Mucosa of rectum (tissue), 2 donors: ENCODE measurements at regions not wholly inside any gene's neighbourhood (a gene's known extent, or its start where the extent isn't known, plus 50 kb on each side); places are given as distances from the start of the nearest gene placed in this dataset.
"Not testable (repeated sequence)": the region's sequence is repeated elsewhere in the genome, so short reads cannot be mapped to it uniquely, and the experiment has no call there.

ENCODE experiments used
- H3K27ac ChIP-seq, 2 donors: one replicate each; pipeline ENCODE4 v1.7.0; 2013; ENCODE audit warnings: inconsistent platforms in 2 of 2, low read depth in 2 of 2, low read length in 2 of 2
- H3K27me3 ChIP-seq, 2 donors: one replicate each; pipeline ENCODE4 v1.7.0; 2013; ENCODE audit warnings: low read length in 2 of 2; ENCODE audit not compliant: control insufficient read depth in 2 of 2, insufficient read depth in 2 of 2
- H3K36me3 ChIP-seq, 2 donors: one replicate each; pipeline ENCODE4 v1.7.0; 2013; ENCODE audit warnings: low read length in 2 of 2; ENCODE audit not compliant: control insufficient read depth in 2 of 2, insufficient read depth in 2 of 2
- H3K4me1 ChIP-seq, 2 donors: one replicate each; pipeline ENCODE4 v1.7.0; 2013; ENCODE audit warnings: low read length in 2 of 2, mild to moderate bottlenecking in 1 of 2; ENCODE audit not compliant: control insufficient read depth in 2 of 2, insufficient read depth in 2 of 2
- H3K4me3 ChIP-seq, 2 donors: one replicate each; pipeline ENCODE4 v1.7.0; 2013; ENCODE audit warnings: low read length in 2 of 2
- H3K9ac ChIP-seq, 2 donors: one replicate each; pipeline ENCODE4 v1.7.0; 2013; ENCODE audit warnings: low read length in 2 of 2, low read depth in 1 of 2, mild to moderate bottlenecking in 1 of 2
- H3K9me3 ChIP-seq, 2 donors: one replicate each; pipeline ENCODE4 v1.7.0; 2013; ENCODE audit warnings: low read length in 2 of 2; ENCODE audit not compliant: control insufficient read depth in 2 of 2
- donor health status: healthy.
- donor health status: Normal muscosa, but diverticular disease.

DNA sequence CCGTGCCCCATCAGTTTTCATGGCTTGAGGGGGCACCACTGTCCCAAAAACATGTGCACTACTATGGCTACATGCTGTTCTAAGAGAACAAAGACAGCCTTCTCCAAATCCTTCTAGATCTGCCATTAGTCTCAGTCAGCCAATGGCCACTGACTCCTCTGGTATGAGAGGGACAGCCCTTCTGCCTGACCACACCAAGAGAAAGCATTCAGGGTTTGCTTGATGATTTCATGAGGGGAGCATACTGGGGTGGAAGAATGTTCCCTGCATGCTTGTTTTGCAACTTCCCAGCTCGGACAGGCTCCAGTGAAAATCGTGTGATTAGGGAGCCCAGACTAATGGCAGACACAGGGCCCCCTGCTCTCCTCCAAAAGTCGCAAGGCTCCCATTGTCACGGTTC lies 199.6 kb upstream of the ALG10B start:
- Histone ChIP-seq H3K9ac (no peak overlapping the region), H3K27ac (no peak overlapping the region), H3K9me3 (no peaks in the 10 kb centered on the region), H3K4me1 (no peaks in the 10 kb centered on the region), H3K4me3 (no peak overlapping the region), H3K27me3 (no peaks in the 10 kb centered on the region), H3K36me3 (no peaks in the 10 kb centered on the region)

DNA sequence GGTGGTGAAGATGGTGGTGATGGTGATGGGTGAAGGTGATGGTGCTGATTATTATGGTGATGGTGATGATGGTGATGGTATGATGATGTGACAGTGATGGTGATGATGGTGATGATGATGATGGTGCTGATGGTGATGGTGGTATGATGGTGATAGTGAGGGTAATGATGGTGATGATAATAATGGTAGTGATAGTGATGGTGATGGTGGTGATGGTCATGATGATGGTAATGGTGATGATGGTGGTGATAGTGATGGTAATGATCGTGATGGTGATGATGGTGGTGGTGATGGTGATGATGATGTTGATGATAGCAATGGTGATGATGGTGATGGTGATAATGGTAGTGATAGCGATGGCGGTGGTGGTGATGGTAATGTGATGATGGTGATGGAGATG lies 197.9 kb upstream of the ALG10B start:
- Histone ChIP-seq H3K27me3 (no peaks in the 10 kb centered on the region), H3K27ac (no peak overlapping the region), H3K4me3 (no peak overlapping the region), H3K4me1 (no peaks in the 10 kb centered on the region), H3K36me3 (no peaks in the 10 kb centered on the region), H3K9ac (no peak overlapping the region), H3K9me3 (no peaks in the 10 kb centered on the region)

DNA sequence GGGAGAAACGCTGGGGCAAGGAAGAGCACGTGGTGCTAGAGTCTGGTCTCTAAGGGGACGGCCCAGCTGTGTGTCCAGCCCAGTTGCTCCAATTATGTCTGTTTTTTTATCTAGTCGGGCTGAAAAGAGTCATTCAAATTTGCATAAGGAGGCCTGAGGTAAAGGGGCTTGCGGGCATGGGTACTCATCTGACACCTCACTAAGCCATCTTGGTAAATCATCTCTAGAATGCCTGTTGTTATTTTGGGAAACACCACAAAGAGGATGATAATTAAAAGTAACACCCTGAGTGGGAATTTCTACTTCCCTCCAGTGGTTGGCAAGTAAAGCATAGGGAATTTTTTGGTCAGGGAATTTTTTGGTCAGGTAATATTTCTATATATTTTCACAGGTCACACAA lies 196.1 kb upstream of the ALG10B start:
- H3K36me3 ChIP-seq: no peaks in the 10 kb centered on the region
- H3K4me1 ChIP-seq: peaks cover 0 to 5% of the 10 kb centered on the region in 2 donors
- H3K9me3 ChIP-seq: no peaks in the 10 kb centered on the region
- no peak overlapping the region for H3K27ac ChIP-seq
- H3K9ac ChIP-seq: no peak overlapping the region
- no peaks in the 10 kb centered on the region for H3K27me3 ChIP-seq
- H3K4me3 ChIP-seq: no peak overlapping the region

DNA sequence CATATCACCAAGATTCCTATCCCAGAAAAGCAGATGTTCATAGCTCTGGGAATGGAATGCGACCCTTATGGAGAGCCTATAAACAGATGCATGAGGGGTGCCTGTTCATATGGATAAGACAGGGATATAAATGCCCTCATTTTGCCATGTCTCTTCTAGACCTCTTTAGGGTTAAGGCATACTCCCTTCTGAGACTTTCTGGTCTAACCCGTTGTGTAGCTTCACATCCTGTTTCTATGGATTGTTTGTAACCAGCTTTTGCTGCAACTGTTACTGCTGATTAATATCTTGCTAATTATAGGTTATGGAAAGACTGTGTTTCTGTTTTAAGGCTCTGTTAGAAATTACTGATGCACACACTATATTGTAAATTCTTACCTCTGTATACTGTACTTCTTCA lies 193.5 kb upstream of the ALG10B start:
- H3K4me3 ChIP-seq, H3K27ac ChIP-seq, H3K4me1 ChIP-seq, H3K36me3 ChIP-seq, H3K9ac ChIP-seq, H3K9me3 ChIP-seq, H3K27me3 ChIP-seq: not testable (repeated sequence)

DNA sequence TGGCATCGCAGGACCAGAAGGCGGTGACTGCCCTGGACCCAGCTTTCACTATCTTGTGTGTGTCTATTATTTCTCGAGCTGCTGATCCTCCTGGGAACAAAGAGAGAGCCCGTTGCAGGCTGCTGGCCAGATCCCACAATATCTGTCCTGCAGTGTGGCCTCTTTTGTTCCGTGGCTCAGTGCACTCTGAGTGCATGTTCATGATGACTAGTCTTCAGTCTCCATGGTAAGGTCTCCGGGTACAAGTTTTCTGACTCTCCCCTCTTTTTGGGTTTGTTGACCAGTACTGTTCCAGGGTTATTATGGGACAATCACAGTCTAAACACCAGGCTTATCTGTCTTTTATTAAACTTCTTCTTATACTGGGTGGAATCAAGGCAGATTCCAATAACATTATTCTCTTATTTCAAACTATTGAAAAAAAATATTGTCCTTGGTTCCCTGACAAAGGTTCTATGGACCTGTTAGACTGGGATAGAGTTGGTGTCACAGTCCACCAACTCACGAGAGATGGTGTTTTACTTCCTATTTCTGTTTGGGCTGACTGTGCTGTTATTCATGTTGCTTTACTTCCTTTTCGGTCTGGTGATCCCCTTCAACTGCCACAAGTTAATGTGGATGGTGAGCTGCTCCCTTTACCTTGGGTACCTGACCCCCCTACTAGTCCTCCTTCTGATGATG lies 192.9 kb upstream of the ALG10B start:
- no peaks in the 10 kb centered on the region for H3K27me3 ChIP-seq
- H3K4me1 ChIP-seq: peaks cover 0 to 5% of the 10 kb centered on the region in 2 donors
- H3K4me3 ChIP-seq: no peak overlapping the region
- no peak overlapping the region for H3K27ac ChIP-seq
- no peaks in the 10 kb centered on the region for H3K9me3 ChIP-seq
- H3K9ac ChIP-seq: no peak overlapping the region
- no peaks in the 10 kb centered on the region for H3K36me3 ChIP-seq

DNA sequence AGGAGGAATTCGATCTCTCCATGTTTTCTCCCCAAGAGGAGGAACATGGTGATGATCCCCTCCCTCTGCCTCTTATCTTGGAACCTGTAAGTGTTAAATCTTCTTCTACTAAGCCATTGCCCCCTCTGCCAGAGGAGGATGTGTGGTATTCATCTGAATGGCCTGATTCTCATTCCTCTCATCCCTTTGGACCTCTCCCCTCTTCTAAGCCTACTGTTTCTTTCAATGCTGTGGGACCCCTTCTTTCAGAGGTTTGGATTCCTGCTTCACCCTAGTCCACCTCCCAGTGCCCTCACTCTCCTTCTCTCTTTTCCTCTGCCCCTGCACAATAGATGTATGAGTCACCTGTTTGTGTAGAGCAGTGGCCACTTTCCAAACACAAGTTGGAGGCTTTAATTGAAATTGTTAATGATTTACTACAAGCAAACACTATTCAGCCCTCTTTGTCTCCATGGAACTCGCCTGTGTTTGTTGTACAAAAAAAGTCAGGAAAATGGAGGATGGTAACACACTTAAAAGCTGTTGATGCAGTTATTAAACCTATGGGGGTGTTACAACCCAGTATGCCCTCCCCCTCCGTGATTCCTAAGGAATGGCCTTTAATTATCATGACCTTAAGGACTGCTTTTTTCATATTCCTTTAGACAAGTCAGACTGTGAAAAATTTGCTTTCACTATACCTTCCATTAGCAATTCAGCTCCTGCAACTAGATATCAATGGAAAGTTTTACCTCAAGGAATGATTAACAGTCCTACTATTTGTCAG lies 192.1 kb upstream of the ALG10B start:
- Histone ChIP-seq H3K4me1 (peaks cover 0 to 5% of the 10 kb centered on the region in 2 donors), H3K4me3 (no peak overlapping the region), H3K27ac (peak overlapping the region in 1 of 2 donors; percentile 21), H3K9ac (no peak overlapping the region), H3K9me3 (no peaks in the 10 kb centered on the region), H3K36me3 (no peaks in the 10 kb centered on the region), H3K27me3 (no peaks in the 10 kb centered on the region)

DNA sequence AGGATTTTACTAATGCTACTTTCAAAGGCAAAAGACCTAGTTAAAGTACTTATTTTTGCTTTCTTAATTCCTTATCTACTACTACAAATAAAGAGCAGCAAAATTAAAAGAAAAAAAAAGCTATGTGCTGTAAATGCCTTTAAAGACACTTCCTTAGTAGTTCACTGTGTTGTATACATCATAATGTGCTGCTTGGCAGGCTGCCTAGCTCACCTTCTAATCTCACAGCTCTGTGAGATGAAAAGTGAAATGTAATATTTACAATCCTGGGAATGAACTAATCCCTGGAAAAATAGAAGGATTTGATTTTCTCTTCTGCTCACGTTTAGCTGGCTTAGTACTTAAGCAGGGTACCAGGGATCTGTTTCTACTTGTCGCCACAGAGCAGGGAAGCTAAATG lies 184.4 kb upstream of the ALG10B start:
- no peak overlapping the region for H3K9ac ChIP-seq
- no peaks in the 10 kb centered on the region for H3K4me1 ChIP-seq
- H3K27me3 ChIP-seq: peaks cover 0 to 2% of the 10 kb centered on the region in 2 donors
- no peaks in the 10 kb centered on the region for H3K36me3 ChIP-seq
- H3K4me3 ChIP-seq: no peak overlapping the region
- no peaks in the 10 kb centered on the region for H3K9me3 ChIP-seq
- no peak overlapping the region for H3K27ac ChIP-seq

DNA sequence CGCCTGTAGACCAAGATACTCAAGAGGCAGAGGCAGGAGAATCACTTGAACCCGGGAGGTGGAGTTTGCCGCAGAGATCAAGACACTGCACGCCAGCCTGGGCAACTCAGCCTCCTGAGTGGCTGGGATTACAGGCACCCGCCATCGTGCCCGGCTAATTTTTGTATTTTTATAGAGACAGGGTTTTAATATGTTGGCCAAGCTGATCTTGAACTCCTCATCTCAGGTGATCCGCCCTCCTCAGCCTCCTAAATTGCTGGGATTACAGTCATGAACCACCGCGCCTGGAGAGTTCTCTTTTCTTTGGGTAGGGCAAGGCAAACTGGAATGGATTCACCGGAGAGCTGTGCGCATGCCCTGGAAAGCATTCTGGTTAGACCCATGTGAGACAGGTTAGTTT lies 179.3 kb upstream of the ALG10B start:
- Histone ChIP-seq H3K27me3 (no peaks in the 10 kb centered on the region), H3K4me1 (peaks cover 5% of the 10 kb centered on the region in 2 donors), H3K9ac (no peak overlapping the region)

DNA sequence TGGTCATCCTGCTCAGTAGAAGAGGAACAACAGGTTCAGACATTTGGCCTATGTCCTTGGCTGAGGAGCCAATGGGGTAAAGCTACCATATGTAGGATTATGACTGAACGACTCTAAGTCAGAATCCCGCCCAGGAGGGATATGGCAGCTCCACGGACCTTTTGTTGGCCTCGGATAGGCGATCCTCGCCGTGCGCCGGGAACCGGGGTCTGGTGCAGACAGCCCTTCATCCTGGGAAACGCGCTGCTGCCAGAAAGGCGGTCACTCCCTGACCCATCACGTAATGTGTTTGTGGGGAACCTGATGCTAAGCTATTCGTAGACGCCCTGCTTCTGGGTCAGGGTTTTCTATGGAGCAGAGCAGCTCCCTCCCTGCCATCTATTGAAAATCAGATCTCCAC lies 178.9 kb upstream of the ALG10B start:
- Histone ChIP-seq H3K27ac (no peak overlapping the region), H3K27me3 (no peaks in the 10 kb centered on the region), H3K4me1 (peaks cover 5% of the 10 kb centered on the region in 2 donors), H3K9me3 (no peaks in the 10 kb centered on the region), H3K36me3 (no peaks in the 10 kb centered on the region), H3K4me3 (no peak overlapping the region), H3K9ac (no peak overlapping the region)

More for the DNA sequence above, 179.3 kb upstream of the ALG10B start:
- no peaks in the 10 kb centered on the region for H3K9me3 ChIP-seq
- no peak overlapping the region for H3K27ac ChIP-seq
- H3K4me3 ChIP-seq: no peak overlapping the region
- no peaks in the 10 kb centered on the region for H3K36me3 ChIP-seq
